ENCODE measurements at regions not wholly inside any gene's neighbourhood (a gene's known extent, or its start where the extent isn't known, plus 50 kb on each side); places are given as distances from the start of the nearest gene placed in this dataset.

DNA sequence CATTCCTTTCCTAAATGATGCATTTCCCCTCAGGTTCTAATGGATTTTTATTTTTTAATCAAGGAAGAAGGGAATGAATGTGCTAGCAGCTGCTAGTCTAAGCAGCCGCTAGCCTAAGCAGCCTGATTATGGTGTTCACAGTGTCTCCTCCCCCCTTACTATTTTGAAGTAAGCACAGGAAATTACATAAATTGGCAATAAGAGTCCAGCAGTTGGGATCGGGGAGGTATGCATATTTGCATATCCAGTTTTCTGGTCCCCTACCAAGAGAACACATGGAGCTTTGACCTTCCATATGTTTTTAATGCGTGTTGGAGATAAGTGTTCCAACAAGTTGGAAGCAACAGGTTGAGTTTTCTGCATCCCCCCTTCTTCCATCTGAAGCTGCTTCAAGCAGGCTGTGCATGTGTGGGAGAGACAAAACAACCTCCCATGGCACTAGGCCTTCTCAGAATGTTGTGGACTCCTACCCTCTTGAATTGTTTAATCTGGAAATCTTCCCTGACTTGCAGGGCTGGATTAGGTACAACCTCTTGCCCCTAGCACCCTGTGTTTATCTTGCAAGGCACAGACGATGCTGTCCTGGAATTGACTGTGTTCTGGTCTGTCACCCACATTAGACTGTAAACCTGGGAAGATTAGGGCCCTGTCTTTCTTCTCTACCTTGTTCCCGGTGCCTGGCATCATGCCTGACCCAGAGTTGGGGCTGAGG is 124.8 kb upstream of the LRIG1 start:
- TF ChIP-seq POLR2A (IDR thresholded peaks at IDR 0.05; ENCODE audit: low read depth, low read length) (no peak), POLR2AphosphoS5 (IDR thresholded peaks at IDR 0.05; ENCODE audit: low read depth, low read length) (no peak), TAF1 (IDR thresholded peaks at IDR 0.05; ENCODE audit: borderline replicate concordance, low read depth, low read length) (no peak)

Data from GM12892 (cell line).